Sigmoid colon (tissue), 6 donors: ENCODE measurements at regions not wholly inside any gene's neighbourhood (a gene's known extent, or its start where the extent isn't known, plus 50 kb on each side); places are given as distances from the start of the nearest gene placed in this dataset.

ENCODE experiments used
- DNase-seq: peaks from one replicate; pipeline ENCODE4 v3.0.0-alpha.2; 2019
- H3K27ac ChIP-seq, 4 donors: fragments of 200-600 bp; sonication (generic); one replicate each; pipeline ENCODE4 v1.5.1; 2016 to 2019; ENCODE audit warnings: mild to moderate bottlenecking in 1 of 4
- H3K27me3 ChIP-seq, 3 donors: fragments of 200-600 bp; sonication (generic); one replicate each; pipeline ENCODE4 v1.5.1; 2019; ENCODE audit warnings: mild to moderate bottlenecking in 1 of 3
- H3K36me3 ChIP-seq, 4 donors: fragments of 200-600 bp; sonication (generic); one replicate each; pipeline ENCODE4 v1.5.1; 2016 to 2019
- H3K4me1 ChIP-seq, 4 donors: fragments of 200-600 bp; sonication (generic); one replicate each; pipeline ENCODE4 v1.5.1; 2017 to 2019
- H3K4me3 ChIP-seq, 4 donors: fragments of 200-600 bp; sonication (generic); one replicate each; pipeline ENCODE4 v1.5.1; 2017 to 2019; ENCODE audit warnings: mild to moderate bottlenecking in 2 of 4, moderate library complexity in 1 of 4
- H3K9me3 ChIP-seq, 4 donors: fragments of 200-600 bp in 3 of 4; sonication (generic) in 3 of 4; one replicate each; pipeline versions ENCODE4 v1.5.1 to v1.6.1; 2013 to 2019
- EP300 ChIP-seq, 4 donors: sonication (generic); formaldehyde crosslinking; IDR thresholded peaks; one replicate each; pipeline ENCODE4 v1.6.1; 2017; ENCODE audit warnings: antibody characterized with exemption in 4 of 4
- POLR2A ChIP-seq, 2 donors: fragments of 450-650 bp; IDR thresholded peaks; one replicate each; pipeline ENCODE4 v1.6.1; 2016; ENCODE audit warnings: antibody characterized with exemption in 2 of 2, mild to moderate bottlenecking in 2 of 2, moderate library complexity in 2 of 2
- POLR2AphosphoS5 ChIP-seq, 4 donors: sonication (generic); formaldehyde crosslinking; IDR thresholded peaks; one replicate each; pipeline ENCODE4 v1.6.1; 2017; ENCODE audit warnings: antibody characterized with exemption in 4 of 4
- WGBS, 2 donors: extraction: QIAGEN DNeasy Blood & Tissue Kit; methylation state at CpG; one replicate each; pipeline ENCODE4 v1.1.7; 2013; 5-methylcytosine and 5-hydroxymethylcytosine counted together
- intact Hi-C: fragments of 100-400 bp; cut with DNase I; formaldehyde crosslinking; loops from one replicate; pipeline ENCODE4 v1.15.1; 2023
- TF ChIP-seq, protein P1 (sequence below), 4 experiments: fragments of 450-650 bp in 3 of 4; fragments of 200-600 bp in 1 of 4; IDR thresholded peaks; one replicate each; pipeline ENCODE4 v1.5.1; 2016 to 2019; ENCODE audit warnings: antibody characterized with exemption in 4 of 4, mild to moderate bottlenecking in 3 of 4, moderate library complexity in 2 of 4
- donor health status: healthy with polysubstance abuse.
- donor health status: healthy.

GRCh38 chr1:101474039-101474665 lies 237.3 kb downstream of the S1PR1 start:
- H3K36me3 ChIP-seq = no peaks in the 10 kb centered on the region
- DNase-seq = no peak
- no peak overlapping the region for H3K4me3 ChIP-seq
- no peak overlapping the region for H3K27ac ChIP-seq
- peaks cover 0 to 5% (median 3%) of the 10 kb centered on the region in 4 donors for H3K9me3 ChIP-seq
- intact Hi-C loops = no loop called here
- no peak for TF ChIP-seq POLR2A (IDR thresholded peaks at IDR 0.05)
- TF ChIP-seq POLR2AphosphoS5 (IDR thresholded peaks at IDR 0.05) = no peak
- no peak for TF ChIP-seq EP300 (IDR thresholded peaks at IDR 0.05)
- TF ChIP-seq, protein P1, sequence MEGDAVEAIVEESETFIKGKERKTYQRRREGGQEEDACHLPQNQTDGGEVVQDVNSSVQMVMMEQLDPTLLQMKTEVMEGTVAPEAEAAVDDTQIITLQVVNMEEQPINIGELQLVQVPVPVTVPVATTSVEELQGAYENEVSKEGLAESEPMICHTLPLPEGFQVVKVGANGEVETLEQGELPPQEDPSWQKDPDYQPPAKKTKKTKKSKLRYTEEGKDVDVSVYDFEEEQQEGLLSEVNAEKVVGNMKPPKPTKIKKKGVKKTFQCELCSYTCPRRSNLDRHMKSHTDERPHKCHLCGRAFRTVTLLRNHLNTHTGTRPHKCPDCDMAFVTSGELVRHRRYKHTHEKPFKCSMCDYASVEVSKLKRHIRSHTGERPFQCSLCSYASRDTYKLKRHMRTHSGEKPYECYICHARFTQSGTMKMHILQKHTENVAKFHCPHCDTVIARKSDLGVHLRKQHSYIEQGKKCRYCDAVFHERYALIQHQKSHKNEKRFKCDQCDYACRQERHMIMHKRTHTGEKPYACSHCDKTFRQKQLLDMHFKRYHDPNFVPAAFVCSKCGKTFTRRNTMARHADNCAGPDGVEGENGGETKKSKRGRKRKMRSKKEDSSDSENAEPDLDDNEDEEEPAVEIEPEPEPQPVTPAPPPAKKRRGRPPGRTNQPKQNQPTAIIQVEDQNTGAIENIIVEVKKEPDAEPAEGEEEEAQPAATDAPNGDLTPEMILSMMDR (IDR thresholded peaks at IDR 0.05) = no peak
- H3K27me3 ChIP-seq = no peaks in the 10 kb centered on the region
- 0 to 4% methylated on average over 1 of the region's 1 CpG for WGBS, 2 donors
- no peaks in the 10 kb centered on the region for H3K4me1 ChIP-seq

- WGBS, 2 donors = 43 to 63% methylated on average over 1 of the region's 1 CpG
- no peak for DNase-seq
- H3K27me3 ChIP-seq = no peaks in the 10 kb centered on the region
- no peaks in the 10 kb centered on the region for H3K4me1 ChIP-seq
- intact Hi-C loops = no loop called here
- H3K36me3 ChIP-seq = no peaks in the 10 kb centered on the region
- no peak overlapping the region for H3K4me3 ChIP-seq
- no peak overlapping the region for H3K27ac ChIP-seq
- TF ChIP-seq POLR2A (IDR thresholded peaks at IDR 0.05) (no peak), POLR2AphosphoS5 (IDR thresholded peaks at IDR 0.05) (no peak), EP300 (IDR thresholded peaks at IDR 0.05) (no peak)
- TF ChIP-seq, protein P1 (IDR thresholded peaks at IDR 0.05) = no peak
- H3K9me3 ChIP-seq = peaks cover 0 to 5% (median 3%) of the 10 kb centered on the region in 4 donors
Observed at GRCh38 chr1:101476541-101476940, 239.7 kb downstream of the S1PR1 start.

DNA sequence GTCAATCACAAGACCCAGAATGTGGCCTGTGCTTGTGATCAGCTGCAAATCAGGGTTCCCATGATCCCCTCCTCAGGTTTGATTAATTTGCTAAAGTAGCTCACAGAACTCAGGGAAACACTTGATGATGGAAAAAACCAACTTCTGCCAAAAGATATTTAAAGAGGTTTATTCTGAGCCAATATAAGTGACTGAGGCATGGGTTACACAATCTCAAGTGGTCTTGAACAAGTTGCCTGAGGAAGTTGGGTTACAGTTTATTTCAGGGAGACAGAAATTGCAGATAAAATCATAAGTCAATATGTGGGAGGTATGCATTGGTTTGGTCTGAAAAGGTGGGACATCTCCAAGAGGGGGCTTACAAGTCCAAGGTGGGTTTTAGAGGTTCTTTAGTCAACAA lies 243.1 kb downstream of the S1PR1 start:
- TF ChIP-seq EP300 (IDR thresholded peaks at IDR 0.05) (no peak), POLR2AphosphoS5 (IDR thresholded peaks at IDR 0.05) (no peak), POLR2A (IDR thresholded peaks at IDR 0.05) (no peak)
- TF ChIP-seq, protein P1 (IDR thresholded peaks at IDR 0.05) = no peak
- Histone ChIP-seq H3K27ac (no peak overlapping the region), H3K4me3 (no peak overlapping the region), H3K9me3 (no peaks in the 10 kb centered on the region), H3K27me3 (no peaks in the 10 kb centered on the region), H3K36me3 (no peaks in the 10 kb centered on the region), H3K4me1 (no peaks in the 10 kb centered on the region)
- no peak for DNase-seq
- intact Hi-C loops = no loop called here

GRCh38 chr1:101482306-101482705 lies 245.5 kb downstream of the S1PR1 start:
- TF ChIP-seq POLR2AphosphoS5 (IDR thresholded peaks at IDR 0.05) = no peak
- no peak for TF ChIP-seq EP300 (IDR thresholded peaks at IDR 0.05)
- TF ChIP-seq, protein P1 (IDR thresholded peaks at IDR 0.05) = no peak
- no peak for TF ChIP-seq POLR2A (IDR thresholded peaks at IDR 0.05)
- 70 to 78% methylated on average over 4 of the region's 4 CpGs for WGBS, 2 donors
- Histone ChIP-seq H3K9me3 (no peaks in the 10 kb centered on the region), H3K4me1 (no peaks in the 10 kb centered on the region), H3K27me3 (no peaks in the 10 kb centered on the region), H3K4me3 (no peak overlapping the region), H3K27ac (no peak overlapping the region), H3K36me3 (no peaks in the 10 kb centered on the region)
- intact Hi-C loops = no loop called here
- no peak for DNase-seq
